Keratinocyte (primary cell): ENCODE measurements at regions not wholly inside any gene's neighbourhood (a gene's known extent, or its start where the extent isn't known, plus 50 kb on each side); places are given as distances from the start of the nearest gene placed in this dataset.

ENCODE experiments used
- CTCF ChIP-seq, 3 experiments: IDR thresholded peaks in 1 of 3; conservative IDR thresholded peaks in 1 of 3; optimal IDR thresholded peaks in 1 of 3; 2 replicates in 2 of 3; 3 replicates in 1 of 3; pipeline versions ENCODE3 to v1.5.1; 2011; ENCODE audit warnings: low read length in 3 of 3, mild to moderate bottlenecking in 3 of 3, moderate library complexity in 2 of 3, control low read depth in 1 of 3, inconsistent platforms in 1 of 3; ENCODE audit not compliant: insufficient read depth in 2 of 3; ENCODE audit errors: extremely low read depth in 1 of 3
- EZH2 ChIP-seq: IDR thresholded peaks from one replicate; pipeline ENCODE4 v1.6.1; 2012; ENCODE audit warnings: inconsistent platforms, mild to moderate bottlenecking, low read length, moderate library complexity

DNA sequence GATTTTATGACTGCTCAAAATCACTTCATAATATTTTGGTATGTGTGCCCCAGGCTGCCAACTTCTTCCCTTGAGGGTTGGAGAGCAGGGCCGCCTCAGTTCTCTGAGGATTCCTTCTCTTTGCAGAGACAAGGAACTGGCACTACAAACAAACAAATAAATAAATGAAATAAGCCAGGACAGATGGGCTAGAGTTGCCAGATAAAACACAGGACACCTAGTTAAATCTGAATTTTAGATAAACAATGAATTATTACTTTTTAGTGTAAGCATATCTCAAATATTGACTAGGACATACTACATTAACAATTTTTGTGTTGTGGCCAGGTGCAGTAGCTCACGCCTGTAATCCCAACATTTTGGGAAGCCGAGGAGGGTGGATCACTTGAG, 122.5 kb downstream of the FHDC1 start:
- TF ChIP-seq EZH2 (no peak), CTCF (optimal IDR thresholded peaks at IDR 0.05 in 1 of 3, IDR thresholded peaks at IDR 0.05 in 1 of 3, conservative IDR thresholded peaks at IDR 0.05 in 1 of 3; ENCODE audit: extremely low read depth in 1 of 3, insufficient read depth in 2 of 3, low read length in 3 of 3) (no peak)
